ENCODE measurements at regions not wholly inside any gene's neighbourhood (a gene's known extent, or its start where the extent isn't known, plus 50 kb on each side); places are given as distances from the start of the nearest gene placed in this dataset.
"Not testable (repeated sequence)": the region's sequence is repeated elsewhere in the genome, so short reads cannot be mapped to it uniquely, and the experiment has no call there.

DNA sequence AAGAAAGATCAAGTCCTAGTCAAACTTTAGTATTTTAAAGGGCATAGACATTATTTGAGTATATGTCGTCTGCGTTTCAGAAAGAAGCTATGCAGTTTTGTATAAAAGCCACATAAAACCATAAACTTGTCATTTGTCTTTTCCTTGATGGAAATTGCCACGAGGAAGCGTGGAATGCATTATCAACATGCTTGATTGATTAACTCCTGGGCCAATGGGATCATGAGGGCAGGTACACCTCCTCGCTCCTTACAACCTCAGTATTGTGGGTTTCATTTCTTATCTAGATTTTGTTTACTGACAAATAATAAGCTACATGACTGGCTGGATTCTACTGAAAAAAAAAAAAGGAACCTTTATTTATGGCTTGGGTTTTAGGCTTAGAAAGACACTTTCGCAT, 122.5 kb upstream of the RFX3 start:
- H3K9me3 ChIP-seq (ENCODE audit: insufficient read depth, low read depth, low read length): no peaks in the 10 kb centered on the region
- no peak overlapping the region for H3K27ac ChIP-seq (ENCODE audit: low read depth, low read length)
- no peak for TF ChIP-seq EZH2 (IDR thresholded peaks at IDR 0.05; ENCODE audit: insufficient read depth, low read length)
- TF ChIP-seq, protein P1, sequence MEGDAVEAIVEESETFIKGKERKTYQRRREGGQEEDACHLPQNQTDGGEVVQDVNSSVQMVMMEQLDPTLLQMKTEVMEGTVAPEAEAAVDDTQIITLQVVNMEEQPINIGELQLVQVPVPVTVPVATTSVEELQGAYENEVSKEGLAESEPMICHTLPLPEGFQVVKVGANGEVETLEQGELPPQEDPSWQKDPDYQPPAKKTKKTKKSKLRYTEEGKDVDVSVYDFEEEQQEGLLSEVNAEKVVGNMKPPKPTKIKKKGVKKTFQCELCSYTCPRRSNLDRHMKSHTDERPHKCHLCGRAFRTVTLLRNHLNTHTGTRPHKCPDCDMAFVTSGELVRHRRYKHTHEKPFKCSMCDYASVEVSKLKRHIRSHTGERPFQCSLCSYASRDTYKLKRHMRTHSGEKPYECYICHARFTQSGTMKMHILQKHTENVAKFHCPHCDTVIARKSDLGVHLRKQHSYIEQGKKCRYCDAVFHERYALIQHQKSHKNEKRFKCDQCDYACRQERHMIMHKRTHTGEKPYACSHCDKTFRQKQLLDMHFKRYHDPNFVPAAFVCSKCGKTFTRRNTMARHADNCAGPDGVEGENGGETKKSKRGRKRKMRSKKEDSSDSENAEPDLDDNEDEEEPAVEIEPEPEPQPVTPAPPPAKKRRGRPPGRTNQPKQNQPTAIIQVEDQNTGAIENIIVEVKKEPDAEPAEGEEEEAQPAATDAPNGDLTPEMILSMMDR (IDR thresholded peaks at IDR 0.05; ENCODE audit: insufficient read depth, low read depth, low read length): no peak
- H3K36me3 ChIP-seq (ENCODE audit: insufficient read depth, low read length): no peaks in the 10 kb centered on the region
- no peaks in the 10 kb centered on the region for H3K27me3 ChIP-seq (ENCODE audit: insufficient read depth, low read length)
- H3K4me3 ChIP-seq (ENCODE audit: insufficient read depth, low read depth, low read length): no peak overlapping the region
- no peaks in the 10 kb centered on the region for H3K9me3 Mint-ChIP-seq (ENCODE audit: unreplicated experiment)
- no peaks in the 10 kb centered on the region for H3K4me1 Mint-ChIP-seq (ENCODE audit: low read depth, unreplicated experiment)
- no peak overlapping the region for H3K27ac Mint-ChIP-seq (ENCODE audit: unreplicated experiment)
- no peak overlapping the region for H3K4me3 Mint-ChIP-seq (ENCODE audit: unreplicated experiment)
- H2AFZ ChIP-seq (ENCODE audit: low read depth, low read length): no peak overlapping the region
- FAIRE-seq (no peak), DNase-seq (ENCODE audit: low read depth) (no peak)
- no peak overlapping the region for H3K4me2 ChIP-seq (ENCODE audit: low read length)
- H3K4me1 ChIP-seq (ENCODE audit: insufficient read depth, low read length): no peaks in the 10 kb centered on the region
- no peaks in the 10 kb centered on the region for H3K79me2 ChIP-seq (ENCODE audit: insufficient read depth, low read length)
- no peaks in the 10 kb centered on the region for H3K36me3 Mint-ChIP-seq (ENCODE audit: low read depth, unreplicated experiment)
- H3K9ac ChIP-seq (ENCODE audit: low read length): no peak overlapping the region
- H4K20me1 ChIP-seq (ENCODE audit: insufficient read depth, low read length): no peaks in the 10 kb centered on the region
- H3K27me3 Mint-ChIP-seq (ENCODE audit: low read depth, unreplicated experiment): no peaks in the 10 kb centered on the region

DNA sequence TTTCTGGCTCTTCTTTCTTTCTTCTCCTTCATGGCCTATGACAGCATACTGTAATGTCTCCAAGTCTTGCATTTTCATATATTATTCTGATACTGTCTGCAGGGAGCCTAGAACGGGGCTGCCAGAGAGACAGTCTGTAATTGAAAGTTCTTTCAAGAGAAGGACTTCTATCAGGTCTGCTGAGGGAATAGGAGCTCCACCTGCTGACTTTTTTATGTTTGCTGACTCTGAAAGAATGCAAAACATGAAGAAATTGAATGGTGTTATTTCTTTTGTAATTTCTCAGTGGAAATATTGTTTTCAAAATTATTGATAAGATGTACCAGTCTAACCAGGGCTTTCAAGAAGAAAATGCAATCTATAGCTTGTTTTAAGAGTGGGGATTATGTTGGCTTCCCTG, 121.9 kb upstream of the RFX3 start:
- TF ChIP-seq, protein P1 (IDR thresholded peaks at IDR 0.05; ENCODE audit: insufficient read depth, low read depth, low read length): no peak
- TF ChIP-seq EZH2 (IDR thresholded peaks at IDR 0.05; ENCODE audit: insufficient read depth, low read length): no peak
- Histone ChIP-seq H3K4me1 (ENCODE audit: insufficient read depth, low read length) (no peaks in the 10 kb centered on the region), H3K4me2 (ENCODE audit: low read length) (no peak overlapping the region), H3K4me3 (ENCODE audit: insufficient read depth, low read depth, low read length) (no peak overlapping the region), H3K36me3 (ENCODE audit: insufficient read depth, low read length) (no peaks in the 10 kb centered on the region), H3K9me3 (ENCODE audit: insufficient read depth, low read depth, low read length) (no peaks in the 10 kb centered on the region), H3K9ac (ENCODE audit: low read length) (no peak overlapping the region), H3K27me3 (ENCODE audit: insufficient read depth, low read length) (no peaks in the 10 kb centered on the region), H3K79me2 (ENCODE audit: insufficient read depth, low read length) (no peaks in the 10 kb centered on the region), H2AFZ (ENCODE audit: low read depth, low read length) (no peak overlapping the region), H4K20me1 (ENCODE audit: insufficient read depth, low read length) (no peaks in the 10 kb centered on the region), H3K27ac (ENCODE audit: low read depth, low read length) (no peak overlapping the region)
- H3K9me3 Mint-ChIP-seq (ENCODE audit: unreplicated experiment): no peaks in the 10 kb centered on the region
- no peaks in the 10 kb centered on the region for H3K4me1 Mint-ChIP-seq (ENCODE audit: low read depth, unreplicated experiment)
- DNase-seq (ENCODE audit: low read depth) (no peak), FAIRE-seq (no peak)
- H3K27ac Mint-ChIP-seq (ENCODE audit: unreplicated experiment): no peak overlapping the region
- no peaks in the 10 kb centered on the region for H3K36me3 Mint-ChIP-seq (ENCODE audit: low read depth, unreplicated experiment)
- no peaks in the 10 kb centered on the region for H3K27me3 Mint-ChIP-seq (ENCODE audit: low read depth, unreplicated experiment)
- no peak overlapping the region for H3K4me3 Mint-ChIP-seq (ENCODE audit: unreplicated experiment)

DNA sequence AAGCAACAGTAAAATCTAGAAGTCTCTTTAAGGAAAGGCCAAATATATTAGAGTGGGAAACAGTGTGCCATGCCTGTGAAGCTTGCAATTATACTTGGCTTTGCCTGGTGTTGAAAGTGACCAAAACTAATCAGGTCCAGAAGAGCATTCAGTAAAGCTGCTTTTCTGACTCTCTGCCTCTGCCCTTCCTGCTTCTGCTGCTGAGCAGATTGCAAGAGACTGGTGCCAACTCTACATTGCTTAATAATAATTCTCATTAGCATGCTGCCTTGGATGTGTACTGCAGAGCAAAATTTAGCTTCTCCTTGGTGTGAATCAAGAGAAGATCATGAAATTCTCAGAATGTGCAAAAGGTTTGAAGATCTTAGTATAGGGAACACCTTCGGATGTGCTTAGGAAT, 120.4 kb upstream of the RFX3 start:
- no peak overlapping the region for H3K4me3 ChIP-seq (ENCODE audit: insufficient read depth, low read depth, low read length)
- Mint-ChIP-seq H3K4me1 (ENCODE audit: low read depth, unreplicated experiment) (no peaks in the 10 kb centered on the region), H3K9me3 (ENCODE audit: unreplicated experiment) (no peaks in the 10 kb centered on the region), H3K27me3 (ENCODE audit: low read depth, unreplicated experiment) (no peaks in the 10 kb centered on the region), H3K4me3 (ENCODE audit: unreplicated experiment) (no peak overlapping the region), H3K27ac (ENCODE audit: unreplicated experiment) (no peak overlapping the region), H3K36me3 (ENCODE audit: low read depth, unreplicated experiment) (no peaks in the 10 kb centered on the region)
- no peak overlapping the region for H3K4me2 ChIP-seq (ENCODE audit: low read length)
- no peak overlapping the region for H2AFZ ChIP-seq (ENCODE audit: low read depth, low read length)
- H3K9ac ChIP-seq (ENCODE audit: low read length): no peak overlapping the region
- H3K79me2 ChIP-seq (ENCODE audit: insufficient read depth, low read length): no peaks in the 10 kb centered on the region
- no peaks in the 10 kb centered on the region for H3K9me3 ChIP-seq (ENCODE audit: insufficient read depth, low read depth, low read length)
- DNase-seq (ENCODE audit: low read depth) (no peak), FAIRE-seq (no peak)
- H3K27ac ChIP-seq (ENCODE audit: low read depth, low read length): no peak overlapping the region
- no peaks in the 10 kb centered on the region for H3K36me3 ChIP-seq (ENCODE audit: insufficient read depth, low read length)
- TF ChIP-seq EZH2 (IDR thresholded peaks at IDR 0.05; ENCODE audit: insufficient read depth, low read length): no peak
- TF ChIP-seq, protein P1 (IDR thresholded peaks at IDR 0.05; ENCODE audit: insufficient read depth, low read depth, low read length): no peak
- H4K20me1 ChIP-seq (ENCODE audit: insufficient read depth, low read length): no peaks in the 10 kb centered on the region
- no peaks in the 10 kb centered on the region for H3K27me3 ChIP-seq (ENCODE audit: insufficient read depth, low read length)
- H3K4me1 ChIP-seq (ENCODE audit: insufficient read depth, low read length): no peaks in the 10 kb centered on the region

DNA sequence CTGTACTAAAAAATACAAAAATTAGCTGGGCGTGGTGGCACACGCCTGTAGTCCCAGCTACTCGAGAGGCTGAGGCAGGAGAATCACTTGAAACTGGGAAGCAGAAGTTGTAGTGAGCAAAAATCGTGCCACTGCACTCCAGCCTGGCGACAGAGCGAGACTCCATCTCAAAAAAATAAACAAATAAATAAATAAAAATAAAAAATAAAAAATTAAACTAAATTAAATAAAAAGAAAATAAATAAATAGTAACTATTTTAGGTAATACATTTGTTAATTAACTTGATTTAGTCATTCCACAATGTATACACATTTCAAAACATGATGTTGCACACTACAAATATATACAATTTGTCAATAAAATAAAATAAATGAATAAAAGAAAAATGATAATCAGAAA, 116.3 kb upstream of the RFX3 start:
- H3K9me3 Mint-ChIP-seq (ENCODE audit: unreplicated experiment); H3K9ac ChIP-seq (ENCODE audit: low read length); H3K27me3 Mint-ChIP-seq (ENCODE audit: low read depth, unreplicated experiment); H3K79me2 ChIP-seq (ENCODE audit: insufficient read depth, low read length); H3K36me3 Mint-ChIP-seq (ENCODE audit: low read depth, unreplicated experiment); DNase-seq (ENCODE audit: low read depth); H2AFZ ChIP-seq (ENCODE audit: low read depth, low read length); H3K4me3 Mint-ChIP-seq (ENCODE audit: unreplicated experiment); H3K4me1 Mint-ChIP-seq (ENCODE audit: low read depth, unreplicated experiment); FAIRE-seq; H3K27ac Mint-ChIP-seq (ENCODE audit: unreplicated experiment); H3K4me2 ChIP-seq (ENCODE audit: low read length); H3K27ac ChIP-seq (ENCODE audit: low read depth, low read length); H4K20me1 ChIP-seq (ENCODE audit: insufficient read depth, low read length); H3K4me1 ChIP-seq (ENCODE audit: insufficient read depth, low read length); H3K27me3 ChIP-seq (ENCODE audit: insufficient read depth, low read length); H3K9me3 ChIP-seq (ENCODE audit: insufficient read depth, low read depth, low read length); H3K4me3 ChIP-seq (ENCODE audit: insufficient read depth, low read depth, low read length); H3K36me3 ChIP-seq (ENCODE audit: insufficient read depth, low read length): not testable (repeated sequence)

Data from astrocyte (in vitro differentiated cells and primary cell).